Liver (tissue), 2 donors: ENCODE measurements at regions not wholly inside any gene's neighbourhood (a gene's known extent, or its start where the extent isn't known, plus 50 kb on each side); places are given as distances from the start of the nearest gene placed in this dataset.

Source experiments
- YY1 ChIP-seq: IDR thresholded peaks from 2 replicates; pipeline ENCODE4 v1.6.1; 2016; ENCODE audit warnings: antibody characterized with exemption, mild to moderate bottlenecking
- TF ChIP-seq, protein P1 (sequence below): fragments of 150-350 bp; IDR thresholded peaks from 2 replicates; pipeline ENCODE4 v1.5.1; 2017; ENCODE audit warnings: improper control_type of control experiment, low read depth, low read length; ENCODE audit not compliant: missing input control
- donor health status: healthy.

DNA sequence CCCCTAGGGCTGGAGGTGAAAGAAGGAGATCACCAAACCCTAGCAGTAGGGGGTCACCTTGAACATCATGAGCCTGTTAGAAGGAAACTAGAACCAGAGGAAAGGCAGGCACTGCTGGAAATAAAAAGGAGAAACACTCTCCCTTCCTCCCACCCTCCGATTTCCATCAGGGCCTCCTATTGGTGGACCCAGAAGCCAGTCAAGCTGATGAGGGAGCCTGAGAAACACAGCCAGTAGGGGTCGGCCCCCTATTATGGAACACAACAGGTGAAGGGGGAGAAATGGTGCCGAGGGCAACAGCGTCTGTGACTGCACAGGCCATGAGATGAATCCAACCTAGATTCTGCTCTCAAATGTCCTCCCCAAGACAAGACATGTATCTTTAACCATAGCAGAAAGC lies 156.1 kb upstream of the LRFN2 start:
- no peak for TF ChIP-seq YY1
- TF ChIP-seq, protein P1, sequence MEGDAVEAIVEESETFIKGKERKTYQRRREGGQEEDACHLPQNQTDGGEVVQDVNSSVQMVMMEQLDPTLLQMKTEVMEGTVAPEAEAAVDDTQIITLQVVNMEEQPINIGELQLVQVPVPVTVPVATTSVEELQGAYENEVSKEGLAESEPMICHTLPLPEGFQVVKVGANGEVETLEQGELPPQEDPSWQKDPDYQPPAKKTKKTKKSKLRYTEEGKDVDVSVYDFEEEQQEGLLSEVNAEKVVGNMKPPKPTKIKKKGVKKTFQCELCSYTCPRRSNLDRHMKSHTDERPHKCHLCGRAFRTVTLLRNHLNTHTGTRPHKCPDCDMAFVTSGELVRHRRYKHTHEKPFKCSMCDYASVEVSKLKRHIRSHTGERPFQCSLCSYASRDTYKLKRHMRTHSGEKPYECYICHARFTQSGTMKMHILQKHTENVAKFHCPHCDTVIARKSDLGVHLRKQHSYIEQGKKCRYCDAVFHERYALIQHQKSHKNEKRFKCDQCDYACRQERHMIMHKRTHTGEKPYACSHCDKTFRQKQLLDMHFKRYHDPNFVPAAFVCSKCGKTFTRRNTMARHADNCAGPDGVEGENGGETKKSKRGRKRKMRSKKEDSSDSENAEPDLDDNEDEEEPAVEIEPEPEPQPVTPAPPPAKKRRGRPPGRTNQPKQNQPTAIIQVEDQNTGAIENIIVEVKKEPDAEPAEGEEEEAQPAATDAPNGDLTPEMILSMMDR = no peak
